WERI-Rb-1 (cell line): ENCODE measurements at regions not wholly inside any gene's neighbourhood (a gene's known extent, or its start where the extent isn't known, plus 50 kb on each side); places are given as distances from the start of the nearest gene placed in this dataset.

Experiments used
- DNase-seq: peaks from one replicate; pipeline ENCODE4 v3.0.0-alpha.2; 2020
- H3K27ac ChIP-seq: fragments of 250-450 bp; sonication (Bioruptor Pico); 2 replicates; pipeline ENCODE4 v1.5.1; 2020; ENCODE audit warnings: mild to moderate bottlenecking, moderate library complexity
- H3K27me3 ChIP-seq: fragments of 250-450 bp; sonication (Bioruptor Pico); 2 replicates; pipeline ENCODE4 v1.5.1; 2021; ENCODE audit warnings: mild to moderate bottlenecking, low read depth, moderate library complexity; ENCODE audit not compliant: insufficient read depth, severe bottlenecking
- H3K36me3 ChIP-seq: fragments of 250-450 bp; sonication (Bioruptor Pico); 2 replicates; pipeline ENCODE4 v1.5.1; 2020; ENCODE audit warnings: mild to moderate bottlenecking, moderate library complexity
- H3K4me3 ChIP-seq: 2 replicates; pipeline ENCODE4 v1.5.1; 2011; ENCODE audit warnings: low read depth, mild to moderate bottlenecking, control low read depth, low read length
- H3K9me3 ChIP-seq: fragments of 250-450 bp; sonication (Bioruptor Pico); 2 replicates; pipeline ENCODE4 v1.5.1; 2021; ENCODE audit warnings: mild to moderate bottlenecking, moderate library complexity; ENCODE audit not compliant: severe bottlenecking
- CTCF ChIP-seq: IDR thresholded peaks from 2 replicates; pipeline ENCODE4 v1.5.1; 2011; ENCODE audit warnings: low read depth, mild to moderate bottlenecking, control low read depth, inconsistent platforms, low read length

GRCh38 chr12:39032034-39032433, 126.6 kb upstream of the CPNE8 start:
- no peaks in the 10 kb centered on the region for H3K36me3 ChIP-seq
- no peaks in the 10 kb centered on the region for H3K9me3 ChIP-seq
- no peak overlapping the region for H3K27ac ChIP-seq
- no peak overlapping the region for H3K4me3 ChIP-seq
- H3K27me3 ChIP-seq: peaks cover 34% of the 10 kb centered on the region
- no peak for TF ChIP-seq CTCF
- DNase-seq: no peak

DNA sequence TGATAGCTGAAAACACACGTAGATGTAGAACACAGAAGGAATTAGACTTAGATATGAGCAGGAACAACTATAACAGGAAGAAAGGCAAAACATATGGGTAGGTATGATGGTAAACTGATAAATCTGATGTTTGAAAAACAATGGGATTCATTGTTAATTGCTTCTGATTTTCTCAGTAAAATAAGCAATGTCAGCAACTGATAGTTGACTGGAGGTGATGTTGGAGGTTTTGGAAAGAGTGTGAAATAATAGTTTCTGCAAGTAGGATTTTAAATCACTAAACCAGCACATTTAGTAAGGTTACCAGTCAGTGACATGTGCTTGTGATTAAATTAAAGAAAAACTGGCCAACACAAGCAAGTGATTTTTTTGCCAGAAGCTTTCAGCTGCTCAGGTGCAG, 123.0 kb upstream of the CPNE8 start:
- Histone ChIP-seq H3K27ac (no peak overlapping the region), H3K36me3 (no peaks in the 10 kb centered on the region), H3K9me3 (no peaks in the 10 kb centered on the region), H3K27me3 (peaks cover 44% of the 10 kb centered on the region), H3K4me3 (no peak overlapping the region)
- TF ChIP-seq CTCF: no peak
- no peak for DNase-seq

GRCh38 chr12:39012870-39013269, 107.5 kb upstream of the CPNE8 start:
- Histone ChIP-seq H3K27ac (no peak overlapping the region), H3K36me3 (no peaks in the 10 kb centered on the region), H3K9me3 (no peaks in the 10 kb centered on the region), H3K4me3 (no peak overlapping the region), H3K27me3 (peaks cover 13% of the 10 kb centered on the region)
- TF ChIP-seq CTCF: no peak
- no peak for DNase-seq

GRCh38 chr12:39011166-39011565, 105.8 kb upstream of the CPNE8 start:
- H3K27me3 ChIP-seq: peaks cover 13% of the 10 kb centered on the region
- no peak for TF ChIP-seq CTCF
- no peaks in the 10 kb centered on the region for H3K9me3 ChIP-seq
- no peak overlapping the region for H3K27ac ChIP-seq
- no peak overlapping the region for H3K4me3 ChIP-seq
- no peaks in the 10 kb centered on the region for H3K36me3 ChIP-seq
- no peak for DNase-seq

DNA sequence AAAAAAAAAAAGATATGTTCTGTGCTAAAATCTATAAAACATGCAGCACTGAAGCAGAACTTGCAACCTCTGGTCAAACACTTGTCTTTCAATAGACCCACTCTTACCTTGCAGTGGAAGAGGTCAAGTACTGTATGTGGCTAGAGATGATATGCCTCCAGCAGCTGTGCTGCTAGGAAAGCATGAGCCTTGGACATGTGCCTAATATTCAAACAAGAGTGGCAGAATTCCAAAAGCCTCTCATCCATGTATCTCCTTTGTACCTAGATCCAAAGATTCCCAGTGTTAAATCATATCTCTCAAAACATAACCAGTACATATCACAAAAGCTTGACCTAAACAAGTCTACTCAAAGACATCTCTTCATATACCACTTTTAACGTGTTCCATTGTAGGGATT, 105.0 kb upstream of the CPNE8 start:
- no peak for TF ChIP-seq CTCF

DNA sequence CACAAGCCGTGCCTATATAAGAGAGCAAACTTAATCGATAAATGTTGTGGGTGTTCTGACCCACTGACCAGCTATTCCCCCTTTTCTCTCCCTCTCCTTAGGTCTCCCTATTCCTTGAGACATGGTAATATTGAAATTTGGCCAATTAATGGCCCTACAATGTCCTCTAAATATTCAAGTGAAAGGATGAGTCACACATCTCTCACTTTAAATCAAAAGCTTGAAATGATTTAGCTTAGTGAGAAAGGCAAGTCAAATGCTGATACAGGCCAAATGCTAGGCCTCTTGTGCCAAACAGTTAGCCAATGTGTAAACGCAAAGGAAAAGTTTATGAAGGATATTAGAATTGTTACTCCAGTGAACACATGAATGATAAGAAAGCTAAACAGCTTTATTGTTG, 102.2 kb upstream of the CPNE8 start:
- Histone ChIP-seq H3K36me3 (no peaks in the 10 kb centered on the region), H3K9me3 (no peaks in the 10 kb centered on the region), H3K27ac (no peak overlapping the region), H3K4me3 (no peak overlapping the region), H3K27me3 (peaks cover 5% of the 10 kb centered on the region)
- no peak for DNase-seq
- TF ChIP-seq CTCF: no peak

More for the DNA sequence above, 105.0 kb upstream of the CPNE8 start:
- no peak overlapping the region for H3K27ac ChIP-seq
- DNase-seq: no peak
- H3K9me3 ChIP-seq: no peaks in the 10 kb centered on the region
- no peak overlapping the region for H3K4me3 ChIP-seq
- no peaks in the 10 kb centered on the region for H3K36me3 ChIP-seq
- peaks cover 11% of the 10 kb centered on the region for H3K27me3 ChIP-seq
